DMS114 treated with DMSO at 0.1 percent for 48 hours (cell line): ENCODE measurements at regions not wholly inside any gene's neighbourhood (a gene's known extent, or its start where the extent isn't known, plus 50 kb on each side); places are given as distances from the start of the nearest gene placed in this dataset.
"Not testable (repeated sequence)": the region's sequence is repeated elsewhere in the genome, so short reads cannot be mapped to it uniquely, and the experiment has no call there.

Experiments used
- DNase-seq: peaks from one replicate; lab custom pipeline; 2025; ENCODE audit not compliant: unreplicated experiment; lab: John Stamatoyannopoulos, UW

GRCh38 chr12:127599436-127599835, 667.5 kb upstream of the TMEM132C start:
- DNase-seq, result no peak

GRCh38 chr12:127600211-127600610, 666.8 kb upstream of the TMEM132C start:
- DNase-seq, result no peak

DNA sequence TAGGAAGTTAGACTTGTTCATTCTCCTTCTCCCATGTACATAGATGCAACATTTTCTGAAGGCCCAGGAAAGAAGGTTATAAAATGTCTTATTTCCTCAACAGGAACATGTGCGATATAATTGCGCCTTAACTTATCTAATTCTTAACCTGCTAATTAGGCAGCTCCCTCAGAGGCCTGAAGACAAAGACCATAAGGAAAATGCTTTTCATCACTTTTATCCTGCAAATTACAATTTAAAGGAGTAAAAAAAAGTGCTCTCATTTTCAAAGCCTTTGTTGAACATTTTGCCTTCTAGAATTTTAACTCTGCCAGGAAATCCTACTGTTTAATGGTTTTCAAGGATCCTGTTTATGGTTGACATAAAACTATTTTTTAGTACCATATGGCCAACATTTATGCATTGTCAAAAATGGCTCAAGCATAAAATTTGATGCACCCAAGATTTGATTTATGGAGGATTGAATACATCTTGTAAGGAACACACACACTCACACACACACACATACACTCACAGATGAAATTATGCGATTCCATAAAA, 660.4 kb upstream of the TMEM132C start:
- no peak for DNase-seq

DNA sequence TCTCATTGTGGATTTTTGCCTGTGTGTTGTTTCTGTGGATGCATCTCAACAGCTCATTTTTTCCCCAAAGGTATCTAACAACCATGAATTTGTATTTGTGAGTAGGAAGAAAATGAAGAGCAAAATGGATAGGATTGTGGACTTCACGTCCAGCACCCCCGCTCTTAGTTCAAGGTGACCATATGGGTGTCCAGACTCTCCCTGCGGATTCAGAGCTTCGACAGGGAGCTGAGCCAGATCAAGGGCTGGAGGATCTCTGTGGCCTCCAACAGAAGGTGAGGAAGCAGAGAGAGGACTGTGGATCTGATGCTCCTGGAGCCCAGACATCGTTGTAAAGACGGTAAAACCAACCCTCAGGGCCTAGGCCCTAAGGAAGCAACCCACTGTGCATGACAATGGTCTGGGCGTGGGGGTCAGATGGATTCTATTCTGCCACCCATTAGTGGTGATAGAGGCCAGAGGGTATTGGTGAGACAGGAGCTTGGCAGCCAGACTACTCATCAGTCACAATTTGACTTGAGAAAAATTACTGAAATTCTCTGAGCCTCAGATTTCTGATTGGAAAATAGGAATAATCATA, 659.7 kb upstream of the TMEM132C start:
- DNase-seq, result no peak

- not testable (repeated sequence) for DNase-seq
These were observed 658.6 kb upstream of the TMEM132C start for GRCh38 chr12:127608359-127608758.

GRCh38 chr12:127613056-127613455, 653.9 kb upstream of the TMEM132C start:
- no peak for DNase-seq

- DNase-seq, result no peak
These were observed 646.9 kb upstream of the TMEM132C start for GRCh38 chr12:127619869-127620734.

GRCh38 chr12:127620735-127621355, 646.1 kb upstream of the TMEM132C start:
- DNase-seq, result no peak

- DNase-seq, result no peak
These were observed 645.6 kb upstream of the TMEM132C start for GRCh38 chr12:127621366-127621765.

DNA sequence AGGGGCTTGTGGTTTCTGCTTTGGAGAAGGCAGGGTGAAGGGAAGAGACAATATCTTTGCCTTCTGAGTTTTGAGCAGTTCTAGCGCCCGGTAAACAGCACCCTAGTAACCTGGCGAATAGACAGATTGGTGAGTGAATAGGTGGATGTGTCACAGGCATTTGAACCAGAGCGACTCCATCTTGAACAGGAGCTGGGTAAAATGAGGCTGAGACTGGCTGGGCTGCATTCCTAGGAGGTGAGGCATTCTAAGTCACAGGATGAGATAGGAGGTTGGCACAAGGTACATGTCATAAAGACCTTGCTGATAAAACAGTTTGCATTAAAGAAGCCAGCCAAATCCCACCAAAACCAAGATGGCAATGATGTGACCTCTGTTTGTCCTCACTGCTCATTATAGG, 643.6 kb upstream of the TMEM132C start:
- no peak for DNase-seq

- DNase-seq, result no peak
These were observed 641.7 kb upstream of the TMEM132C start for GRCh38 chr12:127625176-127625771.

DNA sequence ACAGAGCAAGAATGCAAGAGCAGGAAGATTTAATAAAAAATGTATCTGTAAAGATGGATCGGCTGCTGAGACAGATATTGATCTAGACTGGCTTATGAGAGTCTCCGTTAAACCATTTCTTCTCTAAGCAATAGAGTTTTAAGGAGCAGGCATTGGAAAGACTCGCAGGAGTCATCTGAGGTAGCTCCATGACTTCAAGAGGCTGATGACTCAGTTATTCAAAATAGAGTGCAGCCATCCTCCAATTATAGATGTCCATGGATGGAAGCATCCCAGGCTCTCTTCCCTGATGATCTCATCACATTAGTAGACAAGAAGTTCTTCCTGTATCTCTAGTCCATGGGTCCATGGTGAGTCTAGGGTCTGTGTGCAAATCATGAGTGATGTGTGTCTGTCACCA, 638.3 kb upstream of the TMEM132C start:
- no peak for DNase-seq

DNA sequence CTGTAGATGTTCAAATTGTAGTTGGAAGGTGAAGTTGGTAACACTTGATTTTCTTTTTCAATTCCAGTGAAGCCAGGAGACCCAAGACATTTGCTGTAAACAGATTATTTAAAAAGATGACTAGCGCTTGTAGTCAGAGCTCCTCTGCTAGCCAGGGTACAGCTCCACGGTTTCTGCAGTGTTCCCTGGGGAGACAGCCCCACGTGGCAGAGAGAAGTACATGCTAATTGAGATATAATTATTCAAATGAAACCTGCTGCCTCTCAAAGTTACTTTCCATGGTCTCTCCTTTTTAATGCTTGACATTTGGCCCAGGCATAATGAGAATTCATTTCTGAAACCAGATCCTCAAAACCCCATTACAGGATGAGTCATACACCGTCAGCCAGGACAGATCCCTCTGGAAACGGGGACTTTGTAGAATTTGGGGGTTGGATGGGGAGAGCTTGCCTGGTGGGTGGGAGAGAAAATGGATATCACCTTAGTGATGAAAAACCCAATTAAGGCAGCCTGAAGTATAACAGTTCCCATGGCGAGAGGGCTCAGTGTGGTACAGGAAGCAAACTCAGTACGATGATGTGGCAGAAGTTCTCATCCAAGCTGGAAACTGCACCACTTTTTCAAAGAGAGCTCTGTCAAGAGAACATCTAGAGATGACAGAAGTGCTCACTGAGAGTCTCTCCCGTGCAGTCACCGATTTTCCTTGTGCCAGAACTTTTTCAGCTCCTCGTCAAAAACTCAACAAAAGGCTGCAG, 637.7 kb upstream of the TMEM132C start:
- DNase-seq, result no peak

- no peak for DNase-seq
These were observed 634.5 kb upstream of the TMEM132C start for GRCh38 chr12:127632461-127632860.

DNA sequence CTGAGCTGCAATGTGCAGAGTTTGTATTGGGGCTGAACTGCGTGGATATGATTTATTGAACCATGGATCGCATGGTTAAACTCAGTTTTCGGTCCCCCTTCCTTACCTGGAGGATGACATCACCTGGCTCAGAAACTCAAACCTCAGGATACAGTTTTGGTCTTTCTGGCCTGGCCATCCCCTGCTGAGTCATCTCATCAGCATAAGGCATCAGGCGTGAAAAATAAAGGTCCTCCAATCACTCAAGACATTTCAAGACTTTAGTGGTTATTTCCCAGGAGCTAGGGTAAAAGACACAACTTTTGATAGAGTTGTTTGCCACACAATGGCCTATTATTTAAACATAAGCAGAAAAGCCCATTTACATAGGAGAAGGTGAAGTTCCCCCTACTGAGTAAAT, 631.1 kb upstream of the TMEM132C start:
- DNase-seq, result no peak

DNA sequence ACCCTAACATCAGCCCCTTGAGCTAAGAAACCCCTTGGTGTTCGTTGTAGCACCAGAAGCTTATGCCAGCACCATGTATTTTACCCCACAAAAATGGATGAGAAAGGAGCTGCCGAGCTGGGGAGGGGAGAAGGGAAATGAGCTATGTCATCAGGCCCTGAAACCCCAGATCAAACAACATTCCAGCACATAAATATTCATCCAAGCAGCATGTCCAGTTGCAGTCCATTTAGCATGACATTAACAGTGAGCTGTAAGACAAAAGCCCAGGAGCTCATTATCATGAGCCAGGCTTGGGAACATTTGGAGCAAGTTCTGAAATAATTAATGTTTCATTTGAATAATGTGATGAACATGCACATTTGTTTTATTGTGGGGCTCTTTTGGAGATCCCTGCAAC, 630.1 kb upstream of the TMEM132C start:
- DNase-seq, result no peak

GRCh38 chr12:127640181-127640886, 626.6 kb upstream of the TMEM132C start:
- DNase-seq, result no peak

DNA sequence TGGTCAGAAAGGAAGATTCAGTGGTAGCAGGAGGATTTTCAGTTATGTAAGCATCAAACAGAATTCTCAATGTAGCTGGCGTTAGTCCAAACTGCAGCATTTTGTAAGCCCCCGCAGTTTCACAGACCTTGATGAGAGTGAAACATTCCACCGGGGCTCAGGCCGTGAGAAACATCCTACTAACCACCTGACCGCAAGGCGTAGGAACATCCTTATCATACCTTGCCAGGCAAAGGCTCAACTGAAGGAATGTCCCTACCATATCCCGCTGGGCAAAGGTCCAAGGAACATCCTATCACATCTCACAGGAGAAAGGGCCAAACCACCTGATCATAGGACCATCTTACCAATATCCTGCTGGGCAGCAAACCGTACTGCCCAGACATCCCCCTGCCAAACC, 624.8 kb upstream of the TMEM132C start:
- DNase-seq, result no peak

GRCh38 chr12:127648321-127648720, 618.6 kb upstream of the TMEM132C start:
- DNase-seq, result no peak

DNA sequence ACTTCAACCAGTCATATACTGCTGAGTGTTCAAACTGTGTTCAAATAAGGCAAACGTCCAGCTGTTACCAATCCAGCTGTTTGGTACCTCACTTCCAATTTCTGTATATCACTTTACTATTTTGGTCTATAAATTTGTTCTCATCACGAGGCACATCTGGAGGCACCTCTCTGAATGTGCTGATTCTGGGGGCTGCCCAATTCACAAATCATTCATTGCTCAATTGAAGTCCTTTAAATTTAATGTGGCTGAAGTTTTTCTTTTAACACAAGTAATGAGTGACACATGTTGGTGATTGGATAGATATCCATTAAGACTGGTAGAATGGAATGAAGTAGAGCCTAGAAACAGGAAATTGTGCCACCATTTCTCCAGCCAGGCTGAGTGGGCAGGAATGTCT, 617.0 kb upstream of the TMEM132C start:
- no peak for DNase-seq
